Endodermal cell (in vitro differentiated cells): ENCODE measurements at regions not wholly inside any gene's neighbourhood (a gene's known extent, or its start where the extent isn't known, plus 50 kb on each side); places are given as distances from the start of the nearest gene placed in this dataset.

Experiments used
- DNase-seq: peaks from one replicate; pipeline ENCODE4 v3.0.0-alpha.2; 2017
- H3K27ac ChIP-seq: 2 replicates; pipeline ENCODE4 v1.5.1; 2013; ENCODE audit warnings: mild to moderate bottlenecking, low read depth, low read length, moderate library complexity
- H3K27me3 ChIP-seq: 2 replicates; pipeline ENCODE4 v1.6.1; 2013; ENCODE audit warnings: mild to moderate bottlenecking, low read length, moderate library complexity; ENCODE audit not compliant: insufficient read depth, control insufficient read depth, poor library complexity, severe bottlenecking
- H3K36me3 ChIP-seq: 2 replicates; pipeline ENCODE4 v1.7.0; 2013; ENCODE audit warnings: mild to moderate bottlenecking, low read length, moderate library complexity; ENCODE audit not compliant: control insufficient read depth, insufficient read depth
- H3K4me1 ChIP-seq: one replicate; pipeline ENCODE4 v1.7.0; 2013; ENCODE audit warnings: low read length; ENCODE audit not compliant: control insufficient read depth, insufficient read depth
- H3K4me3 ChIP-seq: 2 replicates; pipeline ENCODE4 v1.5.1; 2013; ENCODE audit warnings: mild to moderate bottlenecking, low read length, moderate library complexity
- H3K9ac ChIP-seq: 2 replicates; pipeline ENCODE4 v1.6.1; 2013; ENCODE audit warnings: mild to moderate bottlenecking, low read length, moderate library complexity; ENCODE audit not compliant: poor library complexity, severe bottlenecking; ENCODE audit errors: extremely low read depth
- H3K9me3 ChIP-seq: 2 replicates; pipeline ENCODE4 v1.6.1; 2013; ENCODE audit warnings: mild to moderate bottlenecking, low read length, moderate library complexity; ENCODE audit not compliant: control insufficient read depth
- H3K27ac Mint-ChIP-seq: 2 replicates; pipeline ENCODE4 v1.8.0; 2020; ENCODE audit warnings: mixed read lengths
- H3K27me3 Mint-ChIP-seq: 2 replicates; pipeline ENCODE4 v1.8.0; 2021; ENCODE audit warnings: mild to moderate bottlenecking, mixed read lengths; ENCODE audit not compliant: insufficient read depth
- H3K36me3 Mint-ChIP-seq: 2 replicates; pipeline ENCODE4 v1.8.0; 2020; ENCODE audit warnings: low read depth, mixed read lengths
- H3K4me1 Mint-ChIP-seq: 2 replicates; pipeline ENCODE4 v1.8.0; 2020; ENCODE audit warnings: mixed read lengths
- H3K4me3 Mint-ChIP-seq: 2 replicates; pipeline ENCODE4 v1.8.0; 2020; ENCODE audit warnings: mild to moderate bottlenecking, moderate library complexity, mixed read lengths
- H3K9me3 Mint-ChIP-seq: 2 replicates; pipeline ENCODE4 v1.8.0; 2020; ENCODE audit warnings: mild to moderate bottlenecking, mixed read lengths
- CTCF ChIP-seq: fragments of 200-600 bp; sonication (generic); conservative IDR thresholded peaks from 2 replicates; pipeline ENCODE4 v1.5.0; 2021; ENCODE audit warnings: antibody characterized with exemption, mild to moderate bottlenecking
- WGBS, 2 experiments: methylation state at CpG; one replicate each; pipeline versions ENCODE4 v1.1.5 to v1.1.7; 2013; ENCODE audit warnings: missing lambda C conversion rate in 2 of 2, mixed read lengths in 1 of 2; ENCODE audit not compliant: insufficient coverage in 1 of 2, insufficient read length in 1 of 2; 5-methylcytosine and 5-hydroxymethylcytosine counted together

- no peak overlapping the region for H3K27ac Mint-ChIP-seq
- H3K9ac ChIP-seq: no peak overlapping the region
- H3K9me3 Mint-ChIP-seq: no peaks in the 10 kb centered on the region
- no peaks in the 10 kb centered on the region for H3K36me3 Mint-ChIP-seq
- no peaks in the 10 kb centered on the region for H3K4me1 ChIP-seq
- H3K4me3 ChIP-seq: no peak overlapping the region
- H3K4me1 Mint-ChIP-seq: peaks cover 5% of the 10 kb centered on the region
- H3K4me3 Mint-ChIP-seq: no peak overlapping the region
- H3K9me3 ChIP-seq: no peaks in the 10 kb centered on the region
- no peaks in the 10 kb centered on the region for H3K27me3 ChIP-seq
- H3K27me3 Mint-ChIP-seq: no peaks in the 10 kb centered on the region
- no peaks in the 10 kb centered on the region for H3K36me3 ChIP-seq
- TF ChIP-seq CTCF: no peak
- H3K27ac ChIP-seq: no peak overlapping the region
- 93 to 97% methylated on average over 6 of the region's 6 CpGs for WGBS, 2 experiments
- DNase-seq: no peak
Observed at GRCh38 chr2:23298551-23298950, 86.4 kb upstream of the KLHL29 start.

- no peaks in the 10 kb centered on the region for H3K36me3 Mint-ChIP-seq
- no peak for DNase-seq
- H3K27me3 Mint-ChIP-seq: no peaks in the 10 kb centered on the region
- WGBS, 2 experiments: 85 to 89% methylated on average over 6 to 8 of the region's 8 CpGs
- no peak overlapping the region for H3K4me3 Mint-ChIP-seq
- no peak for TF ChIP-seq CTCF
- H3K4me1 Mint-ChIP-seq: peaks cover 5% of the 10 kb centered on the region
- Histone ChIP-seq H3K9me3 (no peaks in the 10 kb centered on the region), H3K9ac (no peak overlapping the region), H3K4me1 (no peaks in the 10 kb centered on the region), H3K36me3 (no peaks in the 10 kb centered on the region), H3K27ac (no peak overlapping the region), H3K4me3 (no peak overlapping the region), H3K27me3 (no peaks in the 10 kb centered on the region)
- H3K9me3 Mint-ChIP-seq: no peaks in the 10 kb centered on the region
- H3K27ac Mint-ChIP-seq: no peak overlapping the region
Observed at GRCh38 chr2:23299476-23300195, 85.3 kb upstream of the KLHL29 start.

GRCh38 chr2:23301136-23301535 lies 83.8 kb upstream of the KLHL29 start:
- no peaks in the 10 kb centered on the region for H3K36me3 Mint-ChIP-seq
- no peak overlapping the region for H3K4me3 Mint-ChIP-seq

More at GRCh38 chr2:23301136-23301535, 83.8 kb upstream of the KLHL29 start:
- H3K9me3 ChIP-seq: no peaks in the 10 kb centered on the region
- Mint-ChIP-seq H3K27me3 (no peaks in the 10 kb centered on the region), H3K27ac (no peak overlapping the region), H3K9me3 (no peaks in the 10 kb centered on the region), H3K4me1 (peaks cover 5% of the 10 kb centered on the region)
- H3K36me3 ChIP-seq: no peaks in the 10 kb centered on the region
- H3K27ac ChIP-seq: no peak overlapping the region
- no peaks in the 10 kb centered on the region for H3K27me3 ChIP-seq
- H3K9ac ChIP-seq: no peak overlapping the region
- no peak for TF ChIP-seq CTCF
- H3K4me3 ChIP-seq: no peak overlapping the region
- DNase-seq: no peak
- H3K4me1 ChIP-seq: no peaks in the 10 kb centered on the region
